H1 (cell line): ENCODE measurements at regions not wholly inside any gene's neighbourhood (a gene's known extent, or its start where the extent isn't known, plus 50 kb on each side); places are given as distances from the start of the nearest gene placed in this dataset.

Experiments
- EP300 ChIP-seq, 2 experiments: IDR thresholded peaks; 1 replicate in 1 of 2; 2 replicates in 1 of 2; pipeline ENCODE4 v1.6.1; 2011 to 2012; ENCODE audit warnings: low read depth in 2 of 2, low read length in 2 of 2, mild to moderate bottlenecking in 2 of 2, borderline replicate concordance in 1 of 2, inconsistent platforms in 1 of 2, moderate library complexity in 1 of 2
- EZH2 ChIP-seq: fragments of 200-600 bp; sonication (generic); IDR thresholded peaks from 2 replicates; pipeline ENCODE4 v1.7.1; 2012; ENCODE audit warnings: low read depth, mild to moderate bottlenecking, moderate library complexity, low read length, inconsistent platforms; ENCODE audit not compliant: severe bottlenecking
- FOSL1 ChIP-seq: IDR thresholded peaks from 2 replicates; pipeline ENCODE4 v1.6.1; 2011; ENCODE audit warnings: mild to moderate bottlenecking, low read depth, low read length, moderate library complexity; ENCODE audit not compliant: insufficient read depth
- GABPA ChIP-seq: IDR thresholded peaks from 2 replicates; pipeline ENCODE4 v1.6.1; 2011; ENCODE audit warnings: mild to moderate bottlenecking, low read length, moderate library complexity, borderline replicate concordance; ENCODE audit not compliant: insufficient read depth
- NANOG ChIP-seq: IDR thresholded peaks from 2 replicates; pipeline ENCODE4 v1.6.1; 2011; ENCODE audit warnings: low read length, low read depth, mild to moderate bottlenecking, inconsistent platforms; ENCODE audit not compliant: insufficient read depth, poor library complexity, severe bottlenecking
- SRF ChIP-seq: IDR thresholded peaks from 2 replicates; pipeline ENCODE4 v1.6.1; 2011; ENCODE audit warnings: mild to moderate bottlenecking, low read depth, low read length, moderate library complexity
- YY1 ChIP-seq: IDR thresholded peaks from 2 replicates; pipeline ENCODE4 v1.6.1; 2011; ENCODE audit warnings: low read depth, mild to moderate bottlenecking, low read length
- TF ChIP-seq, protein P1 (sequence below): IDR thresholded peaks from 2 replicates; pipeline ENCODE4 v1.6.1; 2012; ENCODE audit warnings: inconsistent platforms

- no peak for TF ChIP-seq FOSL1
- TF ChIP-seq NANOG, result no peak
- TF ChIP-seq, protein P1, sequence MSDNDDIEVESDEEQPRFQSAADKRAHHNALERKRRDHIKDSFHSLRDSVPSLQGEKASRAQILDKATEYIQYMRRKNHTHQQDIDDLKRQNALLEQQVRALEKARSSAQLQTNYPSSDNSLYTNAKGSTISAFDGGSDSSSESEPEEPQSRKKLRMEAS, result no peak
- TF ChIP-seq YY1, result no peak
- no peak for TF ChIP-seq SRF
- no peak for TF ChIP-seq GABPA
- TF ChIP-seq EP300 (IDR thresholded peaks at IDR 0.05; ENCODE audit: borderline replicate concordance in 1 of 2, low read depth in 2 of 2, low read length in 2 of 2), result no peak
- no peak for TF ChIP-seq EZH2
Observed at GRCh38 chr1:208465786-208466590, 221.8 kb upstream of the PLXNA2 start.
